ENCODE measurements at regions not wholly inside any gene's neighbourhood (a gene's known extent, or its start where the extent isn't known, plus 50 kb on each side); places are given as distances from the start of the nearest gene placed in this dataset.

DNA sequence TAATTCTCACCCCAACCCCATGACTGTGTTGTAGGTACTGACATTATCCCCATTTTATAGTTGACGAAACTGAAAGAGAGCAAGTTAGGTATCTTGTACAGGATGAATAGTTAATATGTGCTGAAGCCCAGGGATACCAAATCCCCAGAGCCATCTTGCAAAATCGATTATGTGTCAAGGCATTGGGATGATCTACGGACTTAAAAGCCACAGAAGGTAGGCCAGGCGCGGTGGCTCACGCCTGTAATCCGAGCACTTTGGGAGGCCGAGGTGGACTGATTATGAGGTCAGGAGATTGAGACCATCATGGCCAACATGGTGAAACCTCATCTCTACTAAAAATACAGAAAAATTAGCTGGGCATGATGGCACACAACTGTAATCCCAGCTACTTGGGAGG, 242.4 kb upstream of the RHOBTB1 start:
- DNase-seq = no peak

DNA sequence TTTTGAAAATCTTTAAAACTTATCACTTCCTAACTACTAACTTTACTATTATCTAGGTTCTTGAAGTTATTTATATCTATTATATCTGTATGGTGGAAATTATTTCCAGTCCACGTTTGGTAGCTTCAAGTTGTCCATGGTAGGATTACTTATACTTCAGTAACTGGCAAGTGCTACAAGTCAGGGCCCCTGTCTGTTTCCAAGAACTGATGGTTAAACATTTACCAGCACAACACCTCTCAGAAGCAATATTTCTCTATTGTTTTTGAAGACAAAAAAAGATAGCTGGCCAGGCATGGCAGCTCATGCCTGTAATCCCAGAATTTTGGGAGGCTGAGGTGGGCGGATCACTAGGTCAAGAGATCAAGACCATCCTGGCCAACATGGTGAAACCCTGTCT, 240.4 kb upstream of the RHOBTB1 start:
- DNase-seq = no peak

DNA sequence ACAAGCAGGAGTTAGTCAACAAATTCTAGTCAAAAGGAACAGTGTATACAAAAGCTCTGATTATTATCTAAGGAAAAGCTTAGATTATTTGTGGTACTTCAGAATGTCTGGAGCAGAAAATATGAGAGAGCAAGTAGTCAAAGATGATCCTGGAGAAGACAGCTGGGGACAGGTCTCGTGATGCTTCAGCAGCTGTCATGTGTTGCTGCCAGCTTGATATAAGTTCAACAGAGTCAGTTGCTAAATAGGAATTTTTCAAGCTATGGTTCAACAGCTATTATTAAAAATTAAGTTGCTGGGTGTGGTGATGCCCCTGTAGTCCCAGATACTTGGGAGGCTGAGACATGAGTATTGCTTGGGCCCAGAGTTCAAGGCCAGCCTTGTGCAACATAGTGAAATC, 240.0 kb upstream of the RHOBTB1 start:
- no peak for DNase-seq

DNA sequence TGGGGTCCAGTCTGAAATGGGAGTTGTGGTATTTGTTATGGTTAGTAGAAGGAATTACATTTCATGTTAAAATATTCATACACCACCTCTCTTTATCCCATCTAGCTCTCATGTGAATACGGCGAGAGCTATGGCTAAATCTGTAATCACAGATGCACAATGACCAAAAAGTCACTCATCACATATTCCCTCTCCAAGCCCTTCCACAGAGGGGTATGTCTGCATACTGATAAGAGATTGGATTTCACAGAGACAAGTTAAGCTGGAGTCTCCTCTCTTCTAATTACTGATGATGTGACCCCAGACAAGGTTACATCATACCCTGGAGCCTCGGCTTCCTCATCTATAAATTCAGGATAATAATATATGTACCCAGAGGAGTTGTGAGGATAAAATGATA, 237.8 kb upstream of the RHOBTB1 start:
- DNase-seq = no peak

DNA sequence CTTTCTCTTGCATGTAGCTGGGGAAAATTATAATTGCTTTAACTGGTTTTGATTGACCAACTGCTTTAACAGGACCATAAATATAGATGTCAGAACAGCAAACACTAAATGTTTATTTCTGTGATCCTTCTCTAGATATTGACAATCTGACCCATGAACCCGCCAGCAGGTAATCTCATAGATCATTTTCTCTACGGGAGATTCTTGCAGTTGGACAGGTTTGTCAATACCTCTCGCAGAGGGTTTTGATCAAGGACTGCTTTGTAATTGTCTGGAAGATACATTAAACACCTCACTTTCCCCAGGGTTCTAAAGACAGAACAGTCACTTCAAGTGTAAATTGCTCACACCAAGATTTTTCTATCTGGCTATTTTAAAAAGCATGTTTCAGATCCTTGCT, 235.8 kb upstream of the RHOBTB1 start:
- no peak for DNase-seq

DNA sequence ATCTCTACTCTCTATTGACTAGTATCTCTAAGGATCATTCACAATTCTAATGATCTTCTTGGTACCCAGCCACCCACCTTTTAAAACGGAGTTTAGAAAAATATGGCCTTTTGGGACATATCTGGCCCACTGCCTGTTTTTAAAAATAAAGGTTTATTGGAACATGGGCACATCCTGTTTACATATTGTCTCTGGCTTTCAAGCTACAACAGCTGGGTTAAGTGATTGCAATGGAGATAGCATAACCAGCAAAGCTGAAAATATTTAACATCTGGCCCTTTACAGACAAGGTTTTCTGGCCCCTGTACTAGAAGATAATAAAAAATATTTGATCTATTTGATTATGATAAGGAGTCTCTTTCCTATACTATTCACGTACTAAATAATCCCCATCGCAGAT, 232.4 kb upstream of the RHOBTB1 start:
- no peak for DNase-seq

DNA sequence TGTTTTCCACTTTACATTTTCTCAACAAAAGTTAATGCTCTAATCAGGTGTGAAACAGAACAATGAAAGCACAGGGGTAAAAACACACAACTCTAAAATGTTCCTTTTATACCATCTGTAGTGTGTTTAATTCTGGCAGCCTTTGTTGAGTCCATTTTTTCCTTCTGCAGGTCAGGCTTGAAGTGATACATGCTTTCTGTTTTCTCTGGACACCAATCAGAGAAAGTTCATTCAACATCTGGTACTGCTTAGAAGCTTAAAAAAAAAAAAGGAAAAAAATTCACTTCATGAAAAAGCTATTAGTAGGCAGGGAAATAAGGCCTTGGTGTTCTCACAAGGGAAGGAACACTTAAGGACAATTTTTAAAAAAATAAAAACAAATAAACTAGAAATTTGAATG, 231.3 kb upstream of the RHOBTB1 start:
- no peak for DNase-seq

DNA sequence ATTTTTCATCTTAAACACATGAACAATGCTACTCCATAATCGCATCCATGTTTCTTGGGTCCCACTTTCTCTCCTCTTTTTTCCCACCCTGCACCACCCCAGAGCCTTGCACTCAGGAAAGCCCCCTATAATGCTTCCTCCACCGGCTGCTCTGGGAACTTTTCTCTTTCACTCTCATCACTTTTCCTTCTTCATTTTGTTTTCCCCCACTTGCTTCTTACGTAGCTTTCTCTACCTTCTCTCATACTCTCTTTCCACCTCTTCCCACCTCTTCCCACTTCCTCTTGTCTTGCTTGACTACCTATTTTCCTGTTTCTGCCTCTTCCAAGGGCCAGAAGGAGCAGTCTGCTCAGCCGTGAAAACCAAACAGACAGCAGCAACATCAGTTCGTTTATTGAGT, 229.5 kb upstream of the RHOBTB1 start:
- no peak for DNase-seq

DNA sequence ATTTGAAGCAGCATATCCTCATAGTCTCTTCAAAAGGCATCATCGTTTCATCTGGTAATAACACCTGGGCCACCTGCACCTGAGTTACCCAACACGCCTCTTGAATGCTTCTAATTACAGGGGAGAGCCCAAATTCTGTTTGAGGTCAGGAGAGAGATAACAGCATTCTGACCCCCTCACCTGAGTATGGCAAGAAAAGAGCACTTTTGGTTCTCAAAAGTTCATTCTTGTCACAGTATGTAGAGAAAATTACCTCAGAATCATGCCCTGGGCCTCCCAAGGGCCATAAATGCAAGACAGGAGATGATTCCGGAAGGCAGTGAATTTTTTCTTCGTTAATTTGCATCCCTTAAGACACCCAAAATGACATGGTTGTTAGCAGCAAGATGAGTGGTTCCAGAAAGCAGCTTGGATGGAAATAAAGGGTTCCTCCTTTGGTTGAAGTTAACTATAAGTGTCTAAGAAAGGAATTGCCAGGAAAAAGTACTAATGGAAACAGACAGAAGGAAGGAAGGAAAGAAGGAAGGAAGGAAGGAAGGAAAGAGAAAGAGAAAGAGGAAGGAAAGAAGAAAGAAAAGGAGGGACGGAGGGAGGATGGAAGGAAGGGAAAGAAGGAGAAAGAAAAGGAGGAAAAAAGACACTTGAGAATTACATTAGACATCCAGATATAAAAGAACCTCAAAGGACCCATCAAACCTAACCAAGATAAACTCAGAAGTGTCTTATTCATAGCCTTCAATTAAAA, 228.4 kb upstream of the RHOBTB1 start:
- DNase-seq = no peak

DNA sequence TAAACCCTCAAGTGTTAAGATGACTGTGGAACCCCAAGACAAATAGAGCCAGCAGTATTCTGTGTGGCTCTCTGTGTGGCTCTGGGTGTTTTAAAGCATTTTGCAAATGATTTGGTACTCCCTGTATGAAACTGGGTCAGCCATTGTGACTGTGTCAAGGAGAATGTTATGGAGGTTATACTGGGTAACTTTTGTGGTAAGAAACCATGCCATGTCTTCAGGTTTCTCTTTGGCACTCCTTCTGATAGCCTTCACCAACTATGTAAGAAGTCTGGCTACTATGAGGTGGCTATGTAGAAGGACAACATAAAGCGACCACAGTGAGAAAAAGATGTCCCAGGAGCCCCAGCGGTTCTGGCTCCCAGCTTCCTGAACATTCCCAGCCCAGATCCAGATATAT, 226.6 kb upstream of the RHOBTB1 start:
- DNase-seq = no peak

DNA sequence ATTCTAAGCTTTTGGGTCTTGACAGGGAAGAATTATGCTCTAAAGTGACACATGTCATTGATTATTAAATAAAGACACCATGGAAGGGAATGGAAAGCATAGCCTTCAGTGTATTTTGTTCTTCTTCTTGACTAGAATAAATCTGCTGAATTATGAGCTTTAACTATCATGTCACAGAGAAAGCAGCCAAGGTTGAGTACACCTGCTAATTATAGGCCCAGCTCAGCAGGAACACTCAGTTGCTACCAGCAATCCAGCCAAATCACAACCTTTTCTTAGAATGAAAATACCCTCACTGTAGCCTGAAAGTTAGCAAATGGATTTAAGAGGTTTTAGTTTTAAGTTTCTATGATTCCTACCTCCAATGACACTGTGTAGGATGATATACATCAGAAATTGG, 225.3 kb upstream of the RHOBTB1 start:
- no peak for DNase-seq

DNA sequence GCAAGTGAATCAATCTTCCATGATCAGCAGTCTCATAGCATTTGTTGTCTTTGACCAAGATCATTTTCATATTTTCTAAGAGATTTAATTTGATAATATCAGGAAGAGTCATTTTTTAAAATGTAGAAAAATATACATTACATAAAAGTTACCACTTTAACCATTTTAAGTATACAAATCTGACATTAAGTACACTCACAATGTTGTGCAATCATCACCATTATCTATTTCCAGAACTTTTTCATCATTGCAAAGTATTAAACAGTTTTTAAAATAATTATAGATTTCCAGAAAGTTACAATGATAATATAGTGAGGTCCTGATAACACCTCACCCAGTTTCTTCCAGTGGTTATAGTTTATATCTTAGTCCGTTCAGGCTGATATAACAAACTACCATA, 222.5 kb upstream of the RHOBTB1 start:
- no peak for DNase-seq

DNA sequence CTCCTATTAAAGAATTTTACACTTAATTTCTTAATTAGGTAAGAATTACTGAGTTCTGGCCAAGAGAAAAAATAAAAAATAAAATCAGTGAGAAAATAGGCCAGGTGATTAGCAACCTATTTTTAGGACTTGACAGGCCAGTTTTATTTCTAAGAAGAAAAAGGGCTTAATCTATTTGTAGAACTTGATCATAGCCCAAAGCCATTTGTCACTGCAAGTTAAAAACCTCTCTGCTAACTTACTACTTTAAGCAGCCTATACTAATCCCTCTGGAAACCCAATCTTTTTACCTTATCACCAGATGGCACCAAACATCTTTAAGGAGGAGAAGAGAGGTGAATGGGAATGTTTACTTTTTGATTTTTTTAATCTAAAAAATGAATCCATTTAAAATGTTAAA, 222.1 kb upstream of the RHOBTB1 start:
- DNase-seq = no peak

DNA sequence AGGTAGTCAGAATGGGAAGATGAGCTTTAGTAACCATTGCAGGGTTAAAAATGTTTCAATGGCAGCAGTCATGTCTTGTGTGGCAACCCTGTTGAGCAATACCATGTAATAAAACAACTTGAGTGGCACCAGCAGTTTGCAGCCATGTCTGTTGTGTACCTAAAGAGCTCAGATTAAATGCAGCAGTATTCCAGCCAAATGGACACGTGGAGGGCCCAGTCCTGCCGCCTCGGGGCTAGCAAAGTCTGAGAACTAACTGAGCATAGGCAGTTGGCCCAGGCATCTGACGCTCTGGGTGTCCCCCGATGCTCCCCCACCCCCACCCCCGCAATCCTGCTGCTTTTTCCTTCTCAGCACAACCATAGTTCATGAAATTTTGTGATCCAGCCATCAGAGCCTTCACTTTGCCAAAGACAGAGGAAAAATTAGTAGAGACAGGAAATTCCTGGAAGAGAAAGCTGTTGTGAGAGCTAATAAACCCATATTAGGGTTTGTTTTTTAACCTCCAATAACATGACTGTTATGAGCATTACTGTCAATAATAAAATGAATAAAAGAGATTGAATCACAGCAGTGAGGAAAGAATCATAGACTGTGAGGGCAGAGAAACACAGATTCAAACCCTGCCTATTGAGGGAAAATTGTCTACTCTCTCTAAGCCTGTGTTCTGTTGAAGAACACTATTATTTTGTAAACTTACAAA, 220.6 kb upstream of the RHOBTB1 start:
- DNase-seq = no peak

DNA sequence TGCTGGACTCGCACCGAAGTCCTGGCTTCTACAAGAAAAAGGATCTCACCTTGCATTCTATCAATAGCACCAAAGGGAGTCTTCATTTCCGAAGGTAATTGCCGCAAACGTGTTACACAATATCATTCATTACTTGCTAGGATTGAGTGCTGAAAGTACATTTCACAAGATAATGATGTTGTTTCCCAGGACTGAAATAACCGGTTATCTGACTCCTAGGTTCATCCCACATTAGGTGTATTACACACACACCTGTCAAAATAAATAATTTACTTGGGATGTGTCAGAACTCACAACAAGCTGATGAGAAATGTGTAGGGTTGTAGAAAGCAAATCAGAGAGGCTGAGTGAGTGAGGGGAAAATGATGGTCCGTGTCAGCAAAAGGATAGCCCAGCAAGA, 219.4 kb upstream of the RHOBTB1 start:
- no peak for DNase-seq

DNA sequence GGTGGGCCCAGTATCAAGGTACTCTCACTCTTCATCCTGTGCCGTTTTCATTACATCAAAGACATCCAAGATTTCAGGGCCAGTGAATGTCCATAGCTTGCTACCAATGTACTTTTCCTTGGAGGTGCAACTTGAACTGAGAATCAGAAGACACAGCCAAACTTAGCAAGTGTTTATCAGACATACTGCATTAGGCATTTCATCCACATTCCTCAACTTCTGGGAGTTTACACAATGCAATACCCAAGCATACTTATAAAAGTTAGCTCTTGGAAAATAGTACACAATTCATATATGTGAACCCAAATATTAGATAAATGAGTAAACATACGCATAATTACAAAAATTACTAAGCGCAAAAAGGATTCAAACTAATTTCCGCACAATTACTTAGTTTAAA, 216.3 kb upstream of the RHOBTB1 start:
- DNase-seq = no peak

DNA sequence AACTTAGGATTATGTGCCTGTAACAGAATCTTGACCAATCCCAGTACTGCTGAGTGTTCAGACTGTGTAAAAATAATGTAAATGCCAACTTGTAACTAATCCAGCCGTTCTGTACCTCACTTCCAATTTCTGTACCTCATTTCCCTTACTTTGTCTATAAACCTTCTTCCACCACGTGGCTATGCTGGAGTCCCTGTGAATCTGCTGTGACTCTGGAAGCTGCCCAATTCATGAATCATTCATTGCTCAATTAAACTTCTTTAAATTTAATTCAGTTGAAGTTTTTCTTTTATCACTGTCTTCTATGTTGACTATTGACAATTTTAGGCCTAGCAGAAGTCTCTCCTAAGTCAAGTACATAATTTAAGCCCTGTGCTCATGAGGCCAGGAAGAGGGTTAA, 215.3 kb upstream of the RHOBTB1 start:
- no peak for DNase-seq

DNA sequence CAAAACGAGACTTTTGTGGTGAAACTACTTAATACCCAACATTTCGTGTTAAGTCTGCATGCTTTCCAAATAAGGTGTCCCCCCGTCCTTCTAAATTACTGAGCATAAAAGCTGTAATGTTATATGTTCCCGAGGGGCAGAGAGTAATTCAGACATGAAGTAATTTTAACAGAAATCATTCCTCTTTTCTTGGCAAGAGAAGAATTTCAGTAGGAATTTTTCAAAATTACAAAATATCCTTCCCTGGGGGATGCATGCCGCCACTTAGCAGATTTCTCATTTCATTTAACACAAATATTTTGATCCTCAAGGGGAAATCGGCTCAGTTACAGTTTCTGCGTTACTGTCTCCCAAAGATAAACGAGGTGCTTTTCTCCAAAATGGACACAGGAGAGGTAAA, 213.2 kb upstream of the RHOBTB1 start:
- DNase-seq = no peak

DNA sequence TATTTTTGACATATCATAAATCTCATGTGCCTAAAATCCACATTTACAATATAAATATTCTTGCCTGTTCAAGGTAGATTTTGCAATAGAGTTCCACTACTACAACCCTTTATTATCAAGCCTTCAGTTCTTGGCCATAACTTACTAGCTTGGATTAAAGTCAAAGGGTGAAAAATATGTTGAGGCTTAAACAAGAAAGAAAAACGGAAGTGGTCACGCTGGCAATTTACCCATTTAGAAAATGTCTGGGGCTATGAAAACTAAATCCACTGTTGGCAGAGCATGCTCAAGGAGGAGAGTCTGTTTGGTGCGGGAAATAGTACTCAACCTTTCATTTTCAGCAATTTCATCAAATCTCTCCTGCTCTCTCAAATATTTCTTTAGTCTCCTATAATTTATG, 209.8 kb upstream of the RHOBTB1 start:
- DNase-seq = no peak

DNA sequence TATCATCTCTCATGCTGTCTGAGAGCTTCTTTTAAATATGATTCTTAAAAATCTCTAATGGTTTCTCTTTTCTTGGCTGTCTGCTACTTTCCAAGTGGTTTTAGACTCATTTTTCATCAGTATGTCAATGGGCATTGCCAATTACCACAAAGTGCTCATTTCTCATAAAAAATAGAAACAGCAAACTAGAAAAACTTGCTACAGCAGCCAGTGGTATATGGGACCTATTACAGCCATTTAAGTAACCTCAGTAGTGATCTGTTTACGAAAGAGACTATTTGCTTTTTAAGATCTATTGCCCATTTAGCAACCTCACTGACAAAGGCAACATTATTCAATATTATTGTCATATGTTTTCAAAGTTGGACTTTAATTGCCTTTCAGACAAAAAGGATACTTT, 207.1 kb upstream of the RHOBTB1 start:
- no peak for DNase-seq

DNA sequence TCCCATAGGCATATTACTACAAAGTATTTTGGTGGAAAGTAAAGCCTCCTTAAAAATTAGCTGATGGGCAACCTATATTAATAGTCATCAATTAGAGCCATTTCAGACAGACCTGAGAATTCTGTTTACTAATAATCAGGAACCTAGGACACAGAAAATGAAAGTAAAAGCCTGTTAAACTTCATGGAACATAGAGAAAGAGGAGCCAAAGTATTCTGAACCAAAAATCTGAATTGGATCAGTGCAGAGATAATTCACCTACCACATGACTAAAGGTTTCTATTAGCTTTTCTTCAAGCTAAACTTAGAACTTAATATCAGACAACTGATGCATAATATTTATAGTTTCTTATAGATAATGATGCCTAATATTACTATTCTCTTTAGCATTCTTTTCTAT, 204.5 kb upstream of the RHOBTB1 start:
- no peak for DNase-seq

DNA sequence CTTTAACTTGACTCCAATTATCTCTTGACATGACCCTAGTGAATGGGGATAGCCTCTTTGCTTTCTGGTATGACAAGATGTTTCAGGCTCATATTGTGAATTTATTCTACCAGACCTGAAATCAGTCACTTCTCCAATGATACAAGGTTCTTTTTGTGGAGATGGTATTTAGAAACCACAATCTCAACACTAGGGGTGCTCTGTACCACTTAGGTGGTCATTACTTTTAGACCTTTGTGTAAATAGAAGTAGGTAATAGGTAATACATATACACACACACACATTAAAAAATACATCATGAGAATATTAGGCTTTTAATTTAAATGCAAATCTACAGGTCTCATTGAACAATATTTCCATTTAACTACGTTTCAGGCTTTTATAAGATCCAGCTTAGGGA, 199.0 kb upstream of the RHOBTB1 start:
- DNase-seq = no peak

DNA sequence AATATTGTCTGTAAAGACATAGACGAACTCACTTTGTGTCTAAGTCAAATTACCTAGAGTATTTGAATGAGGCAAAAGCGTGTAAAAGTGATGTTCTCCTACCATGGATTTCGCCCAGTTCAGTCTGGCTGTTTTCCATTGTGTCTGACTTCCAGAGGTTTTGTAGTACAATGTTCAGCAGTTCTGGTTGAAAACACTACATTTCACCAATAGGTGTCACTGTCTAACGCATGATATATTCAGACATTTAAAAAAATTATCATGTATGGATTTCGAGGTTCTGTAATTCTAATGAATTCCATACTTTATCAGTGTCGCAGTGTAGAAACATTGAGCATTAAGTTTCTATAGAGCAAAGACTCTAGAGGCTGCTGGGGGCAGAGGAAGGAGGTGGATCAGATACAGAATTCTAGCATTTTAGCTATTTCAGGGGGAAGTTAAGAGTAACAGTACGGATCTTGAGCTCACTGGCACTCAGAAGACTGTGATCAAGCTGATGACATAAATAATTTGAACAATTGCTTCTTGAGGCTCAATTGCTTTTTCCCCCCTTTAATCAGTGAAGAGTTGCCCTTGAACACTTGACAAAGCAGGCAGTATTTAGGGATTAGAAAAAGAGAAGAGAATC, 196.9 kb upstream of the RHOBTB1 start:
- peak; percentile 12 for DNase-seq

DNA sequence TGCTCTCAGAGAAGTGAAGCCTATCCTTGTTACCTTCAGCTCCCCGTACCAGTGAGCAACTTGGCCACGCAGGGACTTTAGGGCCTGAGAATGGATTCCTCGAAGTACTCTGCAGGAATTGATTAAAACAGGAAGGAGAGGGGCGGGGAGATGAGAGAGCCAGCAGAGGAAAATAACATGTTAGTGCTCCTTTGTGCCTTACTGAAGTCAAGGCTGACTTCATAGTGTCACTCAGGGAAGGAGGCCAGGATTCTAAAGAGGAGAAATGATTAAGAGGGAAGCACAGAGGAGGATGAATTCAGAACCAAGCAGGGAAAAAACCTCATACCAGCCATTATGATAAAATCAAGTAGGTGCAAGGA, 195.6 kb upstream of the RHOBTB1 start:
- DNase-seq = no peak
